H1 (cell line): ENCODE measurements at regions not wholly inside any gene's neighbourhood (a gene's known extent, or its start where the extent isn't known, plus 50 kb on each side); places are given as distances from the start of the nearest gene placed in this dataset.

Source experiments
- CTCF ChIA-PET: fragments of 300-600 bp; sonication (Branson Sonifier 250); formaldehyde crosslinking; loops from one replicate; lab custom pipeline; 2021; ENCODE audit not compliant: partially characterized antibody; lab: Charles Lee
- POLR2A ChIA-PET: fragments of 300-600 bp; sonication (Branson Sonifier 250); formaldehyde crosslinking; loops from one replicate; lab custom pipeline; 2021; ENCODE audit warnings: inconsistent platforms; ENCODE audit not compliant: partially characterized antibody; lab: Charles Lee
- DNase-seq, 2 experiments: peaks; one replicate each; pipeline versions ENCODE4 v3.0.0 to v3.0.0-alpha.2; 2010 to 2022; ENCODE audit warnings: low spot score in 2 of 2, low read depth in 1 of 2, mixed read lengths in 1 of 2
- FAIRE-seq: peaks from 2 replicates; lab custom pipeline; 2011; peaks lifted over from hg19 to GRCh38; lab: Jason Lieb, UNC
- H2AFZ ChIP-seq: 2 replicates; pipeline ENCODE4 v1.8.1; 2012; ENCODE audit warnings: low read length, inconsistent platforms
- H2AK5ac ChIP-seq: 2 replicates; pipeline ENCODE4 v1.6.1; 2013; ENCODE audit warnings: low read depth, low read length
- H2BK120ac ChIP-seq: replicated peaks from 2 replicates; pipeline ENCODE3; 2013; ENCODE audit warnings: low read depth, low read length, inconsistent platforms
- H2BK12ac ChIP-seq: 2 replicates; pipeline ENCODE4 v1.6.1; 2013; ENCODE audit warnings: low read depth, low read length
- H2BK15ac ChIP-seq: 2 replicates; pipeline ENCODE4 v1.6.1; 2013; ENCODE audit warnings: low read length
- H2BK20ac ChIP-seq: 2 replicates; pipeline ENCODE4 v1.6.1; 2013; ENCODE audit warnings: low read length
- H2BK5ac ChIP-seq: 2 replicates; pipeline ENCODE4 v1.6.1; 2013; ENCODE audit warnings: low read depth, low read length
- H3K14ac ChIP-seq: 2 replicates; pipeline ENCODE4 v1.6.1; 2013; ENCODE audit warnings: inconsistent platforms; ENCODE audit not compliant: insufficient read length
- H3K18ac ChIP-seq: 2 replicates; pipeline ENCODE4 v1.6.1; 2013; ENCODE audit warnings: low read length; ENCODE audit errors: extremely low read depth
- H3K23ac ChIP-seq: 2 replicates; pipeline ENCODE4 v1.6.1; 2013; ENCODE audit warnings: inconsistent platforms; ENCODE audit not compliant: insufficient read length
- H3K23me2 ChIP-seq: 2 replicates; pipeline ENCODE4 v1.6.1; 2013; ENCODE audit warnings: low read depth, low read length
- H3K27ac ChIP-seq: 2 replicates; pipeline ENCODE4 v1.6.1; 2011; ENCODE audit warnings: low read depth, low read length, inconsistent platforms
- H3K27me3 ChIP-seq, 4 experiments: replicated peaks in 1 of 4; 1 replicate in 1 of 4; 2 replicates in 3 of 4; pipeline versions ENCODE4 v1.6.1 to v1.8.1; 2011 to 2013; ENCODE audit warnings: low read length in 3 of 4, mild to moderate bottlenecking in 3 of 4, inconsistent platforms in 2 of 4, mixed read lengths in 2 of 4, moderate library complexity in 1 of 4; ENCODE audit not compliant: control insufficient read depth in 3 of 4, insufficient read depth in 3 of 4; ENCODE audit errors: extremely low read depth in 1 of 4
- H3K36me3 ChIP-seq, 4 experiments: 2 replicates each; pipeline versions ENCODE4 v1.6.1 to v1.8.1; 2011 to 2013; ENCODE audit warnings: mild to moderate bottlenecking in 4 of 4, low read length in 3 of 4, moderate library complexity in 2 of 4, control low read depth in 1 of 4, inconsistent platforms in 1 of 4; ENCODE audit not compliant: insufficient read depth in 4 of 4, control insufficient read depth in 2 of 4
- H3K4ac ChIP-seq: replicated peaks from 2 replicates; pipeline ENCODE3; 2013; ENCODE audit warnings: low read length, low read depth, mixed read lengths, inconsistent platforms; ENCODE audit not compliant: insufficient read length
- H3K4me1 ChIP-seq, 4 experiments: replicated peaks in 1 of 4; 1 replicate in 1 of 4; 2 replicates in 3 of 4; pipeline versions ENCODE4 v1.6.1 to v1.8.1; 2011 to 2013; ENCODE audit warnings: low read length in 3 of 4, inconsistent platforms in 2 of 4, mixed read lengths in 1 of 4; ENCODE audit not compliant: insufficient read depth in 4 of 4, control insufficient read depth in 3 of 4
- H3K4me2 ChIP-seq, 2 experiments: 2 replicates each; pipeline versions ENCODE4 v1.6.1 to v1.8.1; 2011 to 2013; ENCODE audit warnings: low read depth in 2 of 2, low read length in 2 of 2, control low read depth in 1 of 2, inconsistent platforms in 1 of 2, mild to moderate bottlenecking in 1 of 2; ENCODE audit not compliant: insufficient read depth in 1 of 2
- H3K4me3 ChIP-seq, 4 experiments: fragments of 200-600, 300-600 bp in 1 of 4; sonication (generic), shearing (Covaris generic), sonication (Bioruptor Twin) in 1 of 4; 2 replicates each; pipeline versions ENCODE4 v1.5.1 to v1.8.1; 2011 to 2016; ENCODE audit warnings: low read length in 4 of 4, low read depth in 3 of 4, control low read depth in 2 of 4, inconsistent platforms in 2 of 4, mild to moderate bottlenecking in 2 of 4, mixed read lengths in 1 of 4, moderate library complexity in 1 of 4; ENCODE audit not compliant: insufficient read depth in 2 of 4; ENCODE audit errors: extremely low read depth in 1 of 4
- H3K56ac ChIP-seq: replicated peaks from 2 replicates; pipeline ENCODE3; 2013; ENCODE audit warnings: low read depth, mild to moderate bottlenecking, mixed read lengths, low read length, inconsistent platforms; ENCODE audit not compliant: insufficient read length
- H3K79me1 ChIP-seq: 2 replicates; pipeline ENCODE4 v1.6.1; 2013; ENCODE audit warnings: low read depth, low read length, control low read depth
- H3K79me2 ChIP-seq, 2 experiments: 2 replicates each; pipeline versions ENCODE4 v1.6.1 to v1.8.1; 2012 to 2013; ENCODE audit warnings: low read length in 2 of 2, mild to moderate bottlenecking in 2 of 2, inconsistent platforms in 1 of 2; ENCODE audit not compliant: insufficient read depth in 2 of 2, control insufficient read depth in 1 of 2
- H3K9ac ChIP-seq, 4 experiments: replicated peaks in 1 of 4; 1 replicate in 1 of 4; 2 replicates in 3 of 4; pipeline versions ENCODE4 v1.6.1 to v1.8.1; 2011 to 2013; ENCODE audit warnings: low read depth in 3 of 4, low read length in 3 of 4, control low read depth in 2 of 4, mild to moderate bottlenecking in 2 of 4, moderate library complexity in 2 of 4, inconsistent platforms in 1 of 4; ENCODE audit errors: extremely low read depth in 1 of 4
- H3K9me3 ChIP-seq, 2 experiments: 2 replicates each; pipeline versions ENCODE4 v1.6.1 to v1.8.1; 2012 to 2013; ENCODE audit warnings: mild to moderate bottlenecking in 2 of 2, moderate library complexity in 2 of 2, control low read depth in 1 of 2, inconsistent platforms in 1 of 2, low read depth in 1 of 2, low read length in 1 of 2, mixed read lengths in 1 of 2; ENCODE audit not compliant: insufficient read depth in 2 of 2
- H4K20me1 ChIP-seq, 2 experiments: replicated peaks in 1 of 2; 2 replicates each; pipeline versions ENCODE3 to v1.8.1; 2011 to 2013; ENCODE audit warnings: inconsistent platforms in 2 of 2, low read length in 2 of 2, mild to moderate bottlenecking in 1 of 2; ENCODE audit not compliant: insufficient read depth in 2 of 2, control insufficient read depth in 1 of 2
- H4K5ac ChIP-seq: 2 replicates; pipeline ENCODE4 v1.6.1; 2013; ENCODE audit warnings: low read length, low read depth, mixed read lengths, inconsistent platforms; ENCODE audit not compliant: insufficient read length
- H4K8ac ChIP-seq: 2 replicates; pipeline ENCODE4 v1.8.0; 2013; ENCODE audit warnings: mild to moderate bottlenecking, moderate library complexity, low read length, inconsistent platforms; ENCODE audit not compliant: insufficient read depth; ENCODE audit errors: extremely low read depth
- H4K91ac ChIP-seq: replicated peaks from 2 replicates; pipeline ENCODE3; 2013; ENCODE audit warnings: low read length, mixed read lengths, inconsistent platforms; ENCODE audit not compliant: insufficient read length
- CBX8 ChIP-seq: fragments of 300-800, 300-1000 bp; sonication (generic); IDR thresholded peaks from 2 replicates; pipeline ENCODE4 v1.7.1; 2016; ENCODE audit warnings: low read depth, low read length, borderline replicate concordance
- EGR1 ChIP-seq: IDR thresholded peaks from 2 replicates; pipeline ENCODE4 v1.6.1; 2011; ENCODE audit warnings: low read depth, low read length, borderline replicate concordance
- EZH2 ChIP-seq: fragments of 200-600 bp; sonication (generic); IDR thresholded peaks from 2 replicates; pipeline ENCODE4 v1.7.1; 2012; ENCODE audit warnings: low read depth, mild to moderate bottlenecking, moderate library complexity, low read length, inconsistent platforms; ENCODE audit not compliant: severe bottlenecking
- TCF12 ChIP-seq: IDR thresholded peaks from 2 replicates; pipeline ENCODE4 v1.6.1; 2011; ENCODE audit warnings: low read depth, mild to moderate bottlenecking, low read length

- H3K18ac ChIP-seq = no peak overlapping the region
- H2BK120ac ChIP-seq = no peak overlapping the region
- H4K8ac ChIP-seq = no peak overlapping the region
- H3K4me1 ChIP-seq = no peaks in the 10 kb centered on the region; a peak in 1 of 7 replicates
- no peak overlapping the region for H3K4ac ChIP-seq
- no peak overlapping the region for H2BK15ac ChIP-seq
- no peaks in the 10 kb centered on the region; a peak in 1 of 8 replicates for H3K36me3 ChIP-seq
- H4K20me1 ChIP-seq = no peaks in the 10 kb centered on the region
- no peak overlapping the region for H3K23ac ChIP-seq
- no peak for FAIRE-seq
- H3K27ac ChIP-seq = no peak overlapping the region
- H4K5ac ChIP-seq = no peak overlapping the region
- CTCF ChIA-PET = interaction anchor here (0.8 kb wide), 1 partner anchor 19 kb away, joined by 3 read pairs; no protein-coding TSS in a partner anchor
- H2BK20ac ChIP-seq = no peak overlapping the region
- H2AFZ ChIP-seq = peak overlapping the region; percentile 47; the same call in 1 of the 2 replicates
- no peaks in the 10 kb centered on the region for H3K27me3 ChIP-seq
- no peak overlapping the region for H3K56ac ChIP-seq
- no peaks in the 10 kb centered on the region for H3K79me1 ChIP-seq
- no peak overlapping the region for H3K9ac ChIP-seq
- POLR2A ChIA-PET = no interaction called here
- no peak overlapping the region for H3K4me2 ChIP-seq
- no peak overlapping the region for H3K4me3 ChIP-seq
- H2BK5ac ChIP-seq = no peak overlapping the region
- no peak overlapping the region for H3K14ac ChIP-seq
- H2BK12ac ChIP-seq = no peak overlapping the region
- TF ChIP-seq CBX8 (no peak), EGR1 (no peak), EZH2 (no peak), TCF12 (no peak)
- TF ChIP-seq, all 59 proteins: peak for 0
- Histone ChIP-seq H3K9me3 (no peaks in the 10 kb centered on the region; a peak in 2 of 4 replicates), H4K91ac (no peak overlapping the region), H2AK5ac (no peak overlapping the region), H3K23me2 (no peaks in the 10 kb centered on the region; the same call in 1 of the 2 replicates), H3K79me2 (no peaks in the 10 kb centered on the region)
- no peak for DNase-seq
Observed at GRCh38 chr4:97185233-97185632, 958.0 kb downstream of the STPG2 start.
